ENCODE measurements at regions not wholly inside any gene's neighbourhood (a gene's known extent, or its start where the extent isn't known, plus 50 kb on each side); places are given as distances from the start of the nearest gene placed in this dataset.
A peak's percentile ranks its signal among the peaks of the same experiment; 100 is the strongest.
"Not testable (repeated sequence)": the region's sequence is repeated elsewhere in the genome, so short reads cannot be mapped to it uniquely, and the experiment has no call there.

DNA sequence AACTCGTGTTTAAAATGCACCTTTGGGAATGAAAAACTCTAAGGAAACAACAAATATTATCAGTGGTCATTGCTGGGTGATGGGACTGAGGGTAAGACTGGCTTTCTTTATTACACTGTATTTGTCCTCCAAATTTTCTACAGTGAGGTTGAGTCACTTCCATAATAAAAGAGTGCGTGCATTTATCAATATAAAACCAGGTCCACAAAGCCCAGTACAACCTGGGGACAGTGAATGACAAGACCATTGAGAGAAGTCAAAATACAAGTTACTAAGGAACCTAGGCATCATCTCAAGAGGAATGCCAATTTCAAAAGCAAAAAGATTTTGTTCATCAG is 76.4 kb downstream of the MAGED4 start:
- DNase-seq: no peak

- DNase-seq: peak; percentile 89
Measured at GRCh38 chrX:52261463-52262194, 76.9 kb downstream of the MAGED4 start.

- DNase-seq: no peak
Measured at GRCh38 chrX:52262195-52262546, 77.5 kb downstream of the MAGED4 start.

GRCh38 chrX:52263417-52263816 is 78.7 kb downstream of the MAGED4 start:
- DNase-seq: no peak

DNA sequence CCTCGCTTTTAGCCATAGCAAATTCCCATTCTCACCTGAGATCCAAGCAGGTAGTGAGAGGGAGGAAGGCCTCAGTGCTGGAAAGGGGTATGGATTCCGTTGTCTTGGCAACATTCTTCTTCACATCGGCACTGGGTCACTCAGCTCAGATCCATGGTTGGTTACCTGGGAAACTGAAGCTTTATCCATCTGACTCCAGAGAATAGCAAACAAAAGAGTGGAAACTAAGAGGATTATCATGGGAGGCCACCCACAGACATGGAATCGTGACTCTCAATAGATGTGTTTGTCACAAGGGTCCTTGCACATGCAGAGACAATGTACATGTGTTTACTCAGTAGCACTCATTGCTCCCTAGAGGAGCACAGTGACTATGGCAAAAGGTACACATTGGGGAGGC is 81.0 kb downstream of the MAGED4 start:
- DNase-seq: no peak

DNA sequence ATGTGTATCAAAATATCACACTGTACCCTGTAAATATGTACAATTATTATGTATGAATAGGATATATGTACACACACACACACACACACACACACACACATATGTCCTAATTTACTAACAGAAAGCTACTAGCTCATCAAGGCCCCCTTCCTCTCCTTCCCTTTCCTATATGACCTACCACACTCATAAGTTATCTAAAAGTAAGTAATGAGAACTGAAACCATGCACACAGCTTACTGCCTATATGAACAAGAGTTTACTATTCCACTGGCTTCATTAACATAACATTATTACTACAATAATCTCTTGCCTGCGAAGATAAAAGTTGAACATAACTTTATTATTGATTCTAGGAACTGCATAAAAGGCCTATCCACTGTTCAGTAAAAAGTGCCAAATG is 83.8 kb downstream of the MAGED4 start:
- not testable (repeated sequence) for DNase-seq

- DNase-seq: no peak
Measured at GRCh38 chrX:52270453-52271116, 85.9 kb downstream of the MAGED4 start.

DNA sequence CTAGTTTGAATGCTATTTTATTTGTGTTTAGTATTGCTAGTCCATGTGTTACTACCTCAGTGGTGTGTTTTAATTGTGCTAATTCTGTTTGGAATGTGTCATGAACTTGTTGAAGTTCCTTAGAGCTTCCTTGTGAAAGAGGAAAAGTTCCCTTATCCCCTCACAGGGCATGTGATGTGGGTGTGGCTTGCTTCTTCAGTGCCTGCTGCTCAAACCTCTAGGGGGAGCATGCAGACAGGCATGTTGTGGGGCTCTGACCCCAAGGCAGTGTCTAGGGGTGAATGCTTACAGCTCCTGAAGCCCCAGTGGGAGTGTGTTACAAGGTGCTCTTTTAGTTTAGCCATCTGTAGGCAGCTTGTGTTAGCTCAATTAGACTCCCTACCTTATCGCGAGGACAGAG is 86.5 kb downstream of the MAGED4 start:
- DNase-seq: no peak

GRCh38 chrX:52277666-52278065 is 91.2 kb upstream of the XAGE2 start:
- DNase-seq: no peak

- no peak for DNase-seq
Measured at GRCh38 chrX:52280812-52281211, 88.0 kb upstream of the XAGE2 start.

DNA sequence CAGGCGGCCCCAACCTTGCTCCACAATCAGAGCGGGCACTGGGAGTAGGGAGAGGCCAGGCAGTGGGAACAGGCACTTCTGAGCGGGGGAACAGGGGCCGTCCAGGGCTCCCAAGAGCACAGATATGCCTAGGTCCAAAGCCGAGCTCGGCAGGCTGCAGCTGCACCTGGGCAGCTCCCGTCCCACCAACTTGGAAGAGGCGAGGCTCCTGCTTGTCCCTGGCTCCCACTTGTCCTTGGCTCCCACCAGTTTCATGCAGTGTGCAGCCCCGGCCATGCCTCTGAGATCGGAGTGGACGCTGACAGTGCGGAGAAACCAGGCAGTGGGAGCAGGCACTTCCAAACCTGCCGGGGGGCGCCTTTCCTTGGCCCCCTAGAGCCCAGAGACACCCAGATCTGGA is 84.0 kb upstream of the XAGE2 start:
- no peak for DNase-seq

GRCh38 chrX:52298968-52299367 is 69.9 kb upstream of the XAGE2 start:
- DNase-seq: not testable (repeated sequence)

DNA sequence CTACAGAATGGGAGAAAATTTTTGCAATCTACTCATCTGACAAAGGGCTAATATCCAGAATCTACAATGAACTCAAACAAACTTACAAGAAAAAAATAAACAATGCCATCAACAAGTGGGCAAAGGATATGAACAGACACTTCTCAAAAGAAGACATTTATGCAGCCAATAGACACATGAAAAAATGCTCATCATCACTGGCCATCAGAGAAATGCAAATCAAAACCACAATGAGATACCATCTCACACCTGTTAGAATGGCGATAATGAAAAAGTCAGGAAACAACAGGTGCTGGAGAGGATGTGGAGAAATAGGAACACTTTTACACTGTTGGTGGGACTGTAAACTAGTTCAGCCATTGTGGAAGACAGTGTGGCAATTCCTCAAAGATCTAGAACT is 60.3 kb upstream of the XAGE2 start:
- DNase-seq: not testable (repeated sequence)

Data from T-helper 9 cell (primary cell).